Breast epithelium (tissue), 4 donors: ENCODE measurements at regions not wholly inside any gene's neighbourhood (a gene's known extent, or its start where the extent isn't known, plus 50 kb on each side); places are given as distances from the start of the nearest gene placed in this dataset.

Source experiments
- DNase-seq, 2 donors: peaks; one replicate each; pipeline ENCODE4 v3.0.0-alpha.2; 2019; ENCODE audit warnings: low spot score in 2 of 2
- H3K27ac ChIP-seq, 2 donors: fragments of 200-600 bp; sonication (generic) in 1 of 2; one replicate each; pipeline ENCODE4 v1.5.1; 2016 to 2019; ENCODE audit warnings: mild to moderate bottlenecking in 1 of 2
- H3K27me3 ChIP-seq, 2 donors: fragments of 200-600 bp; sonication (generic) in 1 of 2; one replicate each; pipeline versions ENCODE4 v1.5.1 to v1.6.0; 2017 to 2019; ENCODE audit warnings: control low read depth in 1 of 2, mild to moderate bottlenecking in 1 of 2
- H3K36me3 ChIP-seq: fragments of 200-600 bp; one replicate; pipeline ENCODE4 v1.5.1; 2019
- H3K4me1 ChIP-seq, 2 donors: fragments of 200-600 bp; sonication (generic); one replicate each; pipeline ENCODE4 v1.5.1; 2016 to 2019; ENCODE audit warnings: control low read depth in 1 of 2
- H3K4me3 ChIP-seq, 3 donors: fragments of 200-600 bp; sonication (generic); 1 replicate in 2 of 3; 2 replicates in 1 of 3; pipeline ENCODE4 v1.5.1; 2016 to 2019; ENCODE audit warnings: mild to moderate bottlenecking in 3 of 3, moderate library complexity in 2 of 3
- H3K9me3 ChIP-seq, 2 donors: fragments of 200-600 bp; sonication (generic) in 1 of 2; one replicate each; pipeline ENCODE4 v1.5.1; 2016 to 2019; ENCODE audit warnings: control low read depth in 1 of 2
- POLR2A ChIP-seq: fragments of 450-650 bp; IDR thresholded peaks from one replicate; pipeline ENCODE4 v1.6.1; 2016; ENCODE audit warnings: antibody characterized with exemption, mild to moderate bottlenecking, moderate library complexity
- POLR2AphosphoS5 ChIP-seq, 3 donors: sonication (generic); formaldehyde crosslinking; IDR thresholded peaks; one replicate each; pipeline ENCODE4 v1.6.1; 2017; ENCODE audit warnings: antibody characterized with exemption in 3 of 3
- intact Hi-C: fragments of 100-400 bp; cut with DNase I; formaldehyde crosslinking; loops from one replicate; pipeline ENCODE4 v1.15.1; 2023; ENCODE audit warnings: low total_unique reads
- TF ChIP-seq, protein P1 (sequence below), 3 donors: fragments of 450-650 bp; IDR thresholded peaks; one replicate each; pipeline ENCODE4 v1.5.1; 2016 to 2017; ENCODE audit warnings: antibody characterized with exemption in 3 of 3, mild to moderate bottlenecking in 3 of 3, moderate library complexity in 3 of 3

DNA sequence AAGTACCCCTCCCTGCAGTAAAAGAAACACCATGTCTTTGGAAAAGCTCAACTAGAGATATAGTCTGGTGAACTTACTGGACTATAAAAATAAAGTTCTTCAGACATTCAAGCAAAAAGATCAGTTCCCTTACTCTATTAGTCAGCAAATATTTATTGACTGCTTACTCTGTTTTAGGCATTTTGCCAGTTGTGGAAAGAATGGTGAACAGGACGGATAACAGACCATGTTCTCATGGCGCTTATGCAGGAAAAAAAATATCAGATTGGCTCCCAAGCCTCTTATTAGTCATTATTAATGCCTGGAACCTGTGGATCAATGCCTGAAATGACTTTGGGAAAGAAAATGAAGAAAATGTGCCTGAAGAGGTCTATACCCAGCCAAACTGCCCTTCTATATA is 282.2 kb upstream of the EPHA7 start:
- no peaks in the 10 kb centered on the region for H3K27me3 ChIP-seq
- DNase-seq: no peak
- H3K4me3 ChIP-seq: no peak overlapping the region
- H3K4me1 ChIP-seq: no peaks in the 10 kb centered on the region
- intact Hi-C loops: no loop called here
- no peak overlapping the region for H3K27ac ChIP-seq
- H3K9me3 ChIP-seq: peaks cover 0 to 7% of the 10 kb centered on the region in 2 donors
- H3K36me3 ChIP-seq: no peaks in the 10 kb centered on the region
- no peak for TF ChIP-seq POLR2A
- no peak for TF ChIP-seq POLR2AphosphoS5 (IDR thresholded peaks at IDR 0.05)
- TF ChIP-seq, protein P1, sequence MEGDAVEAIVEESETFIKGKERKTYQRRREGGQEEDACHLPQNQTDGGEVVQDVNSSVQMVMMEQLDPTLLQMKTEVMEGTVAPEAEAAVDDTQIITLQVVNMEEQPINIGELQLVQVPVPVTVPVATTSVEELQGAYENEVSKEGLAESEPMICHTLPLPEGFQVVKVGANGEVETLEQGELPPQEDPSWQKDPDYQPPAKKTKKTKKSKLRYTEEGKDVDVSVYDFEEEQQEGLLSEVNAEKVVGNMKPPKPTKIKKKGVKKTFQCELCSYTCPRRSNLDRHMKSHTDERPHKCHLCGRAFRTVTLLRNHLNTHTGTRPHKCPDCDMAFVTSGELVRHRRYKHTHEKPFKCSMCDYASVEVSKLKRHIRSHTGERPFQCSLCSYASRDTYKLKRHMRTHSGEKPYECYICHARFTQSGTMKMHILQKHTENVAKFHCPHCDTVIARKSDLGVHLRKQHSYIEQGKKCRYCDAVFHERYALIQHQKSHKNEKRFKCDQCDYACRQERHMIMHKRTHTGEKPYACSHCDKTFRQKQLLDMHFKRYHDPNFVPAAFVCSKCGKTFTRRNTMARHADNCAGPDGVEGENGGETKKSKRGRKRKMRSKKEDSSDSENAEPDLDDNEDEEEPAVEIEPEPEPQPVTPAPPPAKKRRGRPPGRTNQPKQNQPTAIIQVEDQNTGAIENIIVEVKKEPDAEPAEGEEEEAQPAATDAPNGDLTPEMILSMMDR (IDR thresholded peaks at IDR 0.05): no peak

DNA sequence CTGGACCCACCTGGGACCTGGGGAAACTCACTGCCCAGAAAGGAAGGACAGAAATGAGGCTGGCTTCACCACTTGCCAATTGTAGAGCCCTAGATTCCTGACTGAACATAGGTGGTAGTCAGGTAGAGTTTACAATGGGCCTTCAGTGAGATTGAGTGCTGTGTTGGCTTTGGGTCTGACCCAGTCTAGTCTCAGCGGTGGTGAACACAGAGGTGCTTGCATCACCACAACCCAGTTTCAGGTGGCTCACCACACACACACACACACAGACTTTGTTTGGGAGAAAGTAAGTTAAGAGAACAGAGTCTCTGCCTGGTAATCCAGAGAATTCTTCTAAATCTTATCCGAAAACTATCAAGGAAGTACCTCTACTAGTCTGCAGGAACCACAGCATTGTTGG is 266.1 kb upstream of the EPHA7 start:
- H3K4me3 ChIP-seq: no peak overlapping the region
- no peaks in the 10 kb centered on the region for H3K36me3 ChIP-seq
- TF ChIP-seq, protein P1 (IDR thresholded peaks at IDR 0.05): no peak
- no peak for TF ChIP-seq POLR2AphosphoS5 (IDR thresholded peaks at IDR 0.05)
- TF ChIP-seq POLR2A: no peak

DNA sequence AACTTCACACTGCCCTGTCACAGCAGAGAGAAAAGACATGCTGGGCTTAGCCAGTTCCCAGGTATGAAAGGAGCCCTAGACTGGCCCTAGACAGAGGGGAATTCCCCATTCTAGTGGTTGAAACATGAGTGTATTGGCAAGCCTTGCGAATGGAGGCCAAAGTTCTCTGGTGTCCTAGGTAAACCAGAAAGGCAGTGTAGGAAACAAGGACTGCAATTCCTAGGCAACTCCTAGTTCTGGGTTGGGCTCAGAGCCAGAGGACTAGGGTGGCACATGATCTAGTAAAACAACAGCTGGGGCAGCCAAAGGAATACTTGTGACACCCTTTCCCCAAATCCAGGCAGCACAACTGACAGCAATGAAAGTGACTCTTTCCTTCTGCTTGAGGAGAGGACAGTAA is 265.0 kb upstream of the EPHA7 start:
- Histone ChIP-seq H3K9me3 (no peaks in the 10 kb centered on the region), H3K27me3 (no peaks in the 10 kb centered on the region), H3K27ac (no peak overlapping the region), H3K4me3 (no peak overlapping the region), H3K36me3 (no peaks in the 10 kb centered on the region), H3K4me1 (no peaks in the 10 kb centered on the region)
- TF ChIP-seq, protein P1 (IDR thresholded peaks at IDR 0.05): no peak
- no peak for TF ChIP-seq POLR2A
- no peak for TF ChIP-seq POLR2AphosphoS5 (IDR thresholded peaks at IDR 0.05)
- intact Hi-C loops: no loop called here
- no peak for DNase-seq

More for the DNA sequence above, 266.1 kb upstream of the EPHA7 start:
- intact Hi-C loops: no loop called here
- Histone ChIP-seq H3K9me3 (no peaks in the 10 kb centered on the region), H3K27ac (no peak overlapping the region), H3K4me1 (no peaks in the 10 kb centered on the region), H3K27me3 (no peaks in the 10 kb centered on the region)
- DNase-seq: no peak

DNA sequence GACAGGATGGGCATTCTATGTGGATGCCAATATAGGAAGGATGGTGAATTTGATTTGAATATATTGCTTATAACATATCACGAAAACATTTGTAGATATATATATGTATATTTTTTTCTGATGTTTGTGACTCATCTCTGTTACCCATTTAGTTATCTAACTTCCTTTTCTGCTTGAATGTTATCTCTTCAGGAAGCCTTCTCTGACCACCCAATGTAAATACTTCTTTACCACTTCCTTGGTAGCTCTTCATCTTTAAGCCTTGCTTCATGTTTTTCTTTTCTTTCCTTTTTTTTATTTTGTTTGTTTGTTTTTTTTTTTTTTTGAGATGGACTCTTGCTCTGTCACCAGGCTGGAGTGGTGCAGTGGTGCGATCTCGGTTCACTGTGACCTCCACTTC is 260.5 kb upstream of the EPHA7 start:
- Histone ChIP-seq H3K27me3 (no peaks in the 10 kb centered on the region), H3K4me3 (no peak overlapping the region), H3K9me3 (no peaks in the 10 kb centered on the region), H3K36me3 (no peaks in the 10 kb centered on the region), H3K27ac (no peak overlapping the region), H3K4me1 (no peaks in the 10 kb centered on the region)
- TF ChIP-seq POLR2A: no peak
- TF ChIP-seq, protein P1 (IDR thresholded peaks at IDR 0.05): no peak
- intact Hi-C loops: no loop called here
- no peak for DNase-seq

DNA sequence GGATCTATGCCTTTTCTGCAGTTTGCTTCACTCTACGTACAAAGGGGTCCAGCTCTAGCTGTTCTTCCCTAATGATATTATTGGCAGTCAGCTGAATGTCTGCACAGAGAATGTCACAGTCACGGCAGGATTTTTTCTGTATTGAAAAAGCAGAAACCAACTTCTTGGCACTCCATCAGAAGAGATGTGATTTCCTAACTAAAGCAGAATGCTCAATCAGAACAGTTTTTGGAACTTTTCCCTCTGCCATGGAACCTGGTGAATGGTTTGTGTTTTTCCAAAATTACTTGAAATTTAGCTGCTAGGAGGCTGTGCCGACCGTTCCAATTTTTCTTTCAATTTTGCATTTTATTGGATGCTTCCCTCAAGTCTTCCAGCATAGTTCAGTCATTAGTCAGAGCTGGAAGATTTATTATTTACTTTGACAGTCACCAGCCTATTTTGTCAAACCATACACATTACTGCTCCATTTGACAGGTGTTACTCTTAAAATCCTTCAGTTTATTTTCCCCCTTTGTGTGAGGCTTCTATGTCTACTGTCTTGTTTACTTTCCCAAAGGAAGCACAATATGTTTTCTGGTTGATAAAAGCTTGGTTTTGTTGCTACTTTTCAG is 259.6 kb upstream of the EPHA7 start:
- no peak overlapping the region for H3K4me3 ChIP-seq
- no peak overlapping the region for H3K27ac ChIP-seq
- intact Hi-C loops: no loop called here
- no peaks in the 10 kb centered on the region for H3K27me3 ChIP-seq
- no peaks in the 10 kb centered on the region for H3K9me3 ChIP-seq
- H3K4me1 ChIP-seq: no peaks in the 10 kb centered on the region
- TF ChIP-seq POLR2AphosphoS5 (IDR thresholded peaks at IDR 0.05): no peak
- TF ChIP-seq, protein P1 (IDR thresholded peaks at IDR 0.05): no peak
- TF ChIP-seq POLR2A: no peak
- no peak for DNase-seq
- no peaks in the 10 kb centered on the region for H3K36me3 ChIP-seq
